ENCODE measurements at regions not wholly inside any gene's neighbourhood (a gene's known extent, or its start where the extent isn't known, plus 50 kb on each side); places are given as distances from the start of the nearest gene placed in this dataset.

DNA sequence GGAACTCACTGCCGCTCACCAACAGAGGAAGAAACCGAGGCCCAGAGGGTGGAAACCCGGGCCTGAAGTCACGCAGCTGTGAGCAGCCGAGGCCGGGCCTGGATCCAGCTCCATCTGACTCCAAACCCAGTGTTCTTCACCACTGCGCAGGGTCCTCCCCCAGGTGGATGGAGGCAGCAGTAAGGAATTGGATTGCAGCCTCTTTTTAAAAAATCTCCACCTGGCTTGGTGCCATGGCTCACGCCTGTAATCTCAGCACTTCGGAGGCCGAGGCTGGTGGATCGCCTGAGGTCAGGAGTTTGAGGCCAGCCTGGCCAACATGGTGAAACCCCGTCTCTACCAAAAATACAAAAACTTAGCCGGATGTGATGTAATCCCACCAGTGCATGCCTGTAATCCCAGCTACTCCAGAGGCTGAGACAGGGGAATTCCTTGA, 177.2 kb downstream of the FOXL1 start:
- intact Hi-C loops (cut with DNase I; ENCODE audit: low total_unique reads), result loop anchor here (5.0 kb wide), 1 partner anchor 178 kb away; the partner anchor contains the start of gene FOXL1
- Histone ChIP-seq H3K9me3 (no peaks in the 10 kb centered on the region), H3K4me1 (peaks cover 6 to 43% (median 24%) of the 10 kb centered on the region in 4 donors), H3K4me3 (no peak overlapping the region), H3K27me3 (no peaks in the 10 kb centered on the region), H3K36me3 (no peaks in the 10 kb centered on the region), H3K27ac (peak overlapping the region; percentile 4 to 55)
- TF ChIP-seq, protein P1, sequence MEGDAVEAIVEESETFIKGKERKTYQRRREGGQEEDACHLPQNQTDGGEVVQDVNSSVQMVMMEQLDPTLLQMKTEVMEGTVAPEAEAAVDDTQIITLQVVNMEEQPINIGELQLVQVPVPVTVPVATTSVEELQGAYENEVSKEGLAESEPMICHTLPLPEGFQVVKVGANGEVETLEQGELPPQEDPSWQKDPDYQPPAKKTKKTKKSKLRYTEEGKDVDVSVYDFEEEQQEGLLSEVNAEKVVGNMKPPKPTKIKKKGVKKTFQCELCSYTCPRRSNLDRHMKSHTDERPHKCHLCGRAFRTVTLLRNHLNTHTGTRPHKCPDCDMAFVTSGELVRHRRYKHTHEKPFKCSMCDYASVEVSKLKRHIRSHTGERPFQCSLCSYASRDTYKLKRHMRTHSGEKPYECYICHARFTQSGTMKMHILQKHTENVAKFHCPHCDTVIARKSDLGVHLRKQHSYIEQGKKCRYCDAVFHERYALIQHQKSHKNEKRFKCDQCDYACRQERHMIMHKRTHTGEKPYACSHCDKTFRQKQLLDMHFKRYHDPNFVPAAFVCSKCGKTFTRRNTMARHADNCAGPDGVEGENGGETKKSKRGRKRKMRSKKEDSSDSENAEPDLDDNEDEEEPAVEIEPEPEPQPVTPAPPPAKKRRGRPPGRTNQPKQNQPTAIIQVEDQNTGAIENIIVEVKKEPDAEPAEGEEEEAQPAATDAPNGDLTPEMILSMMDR (IDR thresholded peaks at IDR 0.05), result no peak
- peak in 1 of 2 donors; percentile 66 for DNase-seq

DNA sequence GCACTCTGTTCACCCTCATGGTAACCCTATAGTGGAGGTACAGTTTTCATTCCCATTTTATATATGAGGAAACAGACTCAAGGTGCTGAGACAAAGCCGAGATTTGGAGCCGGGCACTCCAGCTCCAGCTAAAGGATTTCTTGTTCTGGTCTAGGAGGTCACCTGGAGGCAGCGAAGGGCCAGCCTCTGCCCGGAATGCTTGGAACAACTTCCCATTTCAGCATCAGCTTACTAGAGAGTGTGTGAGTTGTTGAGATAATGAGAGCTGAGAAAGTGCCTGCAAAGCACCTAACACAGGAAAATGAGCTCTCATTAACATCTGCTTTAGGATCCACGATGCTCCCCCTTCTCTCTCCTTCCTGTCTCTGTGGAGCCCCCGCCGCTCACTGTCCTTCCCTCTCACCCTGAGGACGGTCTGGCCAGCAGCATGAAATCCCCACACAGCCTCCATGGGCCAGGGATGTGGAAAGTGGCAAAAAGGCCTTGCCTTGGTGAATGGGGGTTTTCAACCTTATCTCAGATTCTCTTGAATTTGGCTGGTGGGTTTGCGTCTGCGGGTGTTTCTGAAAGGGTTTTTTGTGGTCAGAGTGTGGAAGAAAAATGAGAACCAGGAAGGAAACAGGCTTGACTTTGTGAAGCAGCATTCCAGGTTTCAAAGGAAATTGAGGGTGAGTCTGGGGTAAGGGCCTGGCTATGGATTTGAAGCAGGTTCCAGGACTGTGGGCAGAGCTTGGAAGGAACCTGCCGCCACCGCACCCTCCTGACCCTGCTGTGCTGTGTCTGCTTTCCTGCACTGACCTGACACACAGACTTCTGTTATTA, 178.7 kb downstream of the FOXL1 start:
- intact Hi-C loops (cut with DNase I; ENCODE audit: low total_unique reads), result loop anchor here (5.0 kb wide), 1 partner anchor 180 kb away; the partner anchor contains the start of gene FOXL1
- H3K27me3 ChIP-seq, result no peaks in the 10 kb centered on the region

DNA sequence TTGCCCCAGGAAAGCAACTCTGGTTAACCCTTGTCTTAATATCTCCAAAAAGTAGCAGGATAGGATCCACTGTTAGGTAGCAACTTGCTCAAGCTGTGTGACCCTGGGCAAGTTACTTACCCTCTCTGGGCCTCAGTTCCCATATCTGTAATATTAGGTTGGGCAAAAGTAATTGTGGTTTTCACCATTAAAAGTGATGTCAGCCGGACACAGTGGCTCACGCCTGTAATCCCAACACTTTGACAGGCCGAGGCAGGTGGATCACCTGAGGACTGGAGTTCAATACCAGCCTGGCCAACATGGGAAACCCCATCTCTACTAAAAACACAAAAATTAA, 179.3 kb downstream of the FOXL1 start:
- Histone ChIP-seq H3K4me1 (peaks cover 0 to 40% (median 15%) of the 10 kb centered on the region in 4 donors), H3K36me3 (no peaks in the 10 kb centered on the region), H3K27ac (no peak overlapping the region), H3K4me3 (no peak overlapping the region), H3K9me3 (no peaks in the 10 kb centered on the region), H3K27me3 (no peaks in the 10 kb centered on the region)
- TF ChIP-seq, protein P1 (IDR thresholded peaks at IDR 0.05), result no peak
- intact Hi-C loops (cut with DNase I; ENCODE audit: low total_unique reads), result loop anchor here (5.0 kb wide), 1 partner anchor 180 kb away; the partner anchor contains the start of gene FOXL1
- peak in 1 of 2 donors; percentile 25 for DNase-seq

More for the DNA sequence above, 178.7 kb downstream of the FOXL1 start:
- peak in 1 of 2 donors; percentile 34 for DNase-seq
- Histone ChIP-seq H3K9me3 (no peaks in the 10 kb centered on the region), H3K4me3 (no peak overlapping the region), H3K4me1 (peaks cover 0 to 45% (median 21%) of the 10 kb centered on the region in 4 donors), H3K36me3 (no peaks in the 10 kb centered on the region), H3K27ac (no peak overlapping the region)
- TF ChIP-seq, protein P1 (IDR thresholded peaks at IDR 0.05), result no peak

DNA sequence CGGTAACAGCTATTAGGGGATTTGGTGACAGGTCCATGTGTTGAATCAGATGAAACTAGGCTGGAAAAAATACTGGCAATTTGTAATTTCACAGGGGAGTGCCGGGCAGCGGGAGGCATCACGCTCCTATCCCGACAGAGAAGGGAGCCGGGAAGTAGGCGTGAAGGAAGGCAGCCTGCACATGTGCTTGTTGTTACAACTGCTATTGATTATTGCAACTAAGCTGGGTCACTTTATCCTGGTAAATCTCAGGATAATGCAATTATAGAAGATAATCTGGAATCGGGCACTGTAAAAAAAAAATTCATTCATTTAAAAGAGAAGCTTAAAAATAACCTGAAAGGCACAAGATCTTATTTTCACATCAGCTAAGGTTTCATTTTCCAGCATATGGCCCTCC, 180.6 kb downstream of the FOXL1 start:
- H3K4me1 ChIP-seq, result peaks cover 0 to 36% (median 13%) of the 10 kb centered on the region in 4 donors
- no peak overlapping the region for H3K4me3 ChIP-seq
- TF ChIP-seq, protein P1 (IDR thresholded peaks at IDR 0.05), result no peak
- H3K27ac ChIP-seq, result no peak overlapping the region
- H3K9me3 ChIP-seq, result no peaks in the 10 kb centered on the region
- intact Hi-C loops (cut with DNase I; ENCODE audit: low total_unique reads), result loop anchor here (5.0 kb wide), 1 partner anchor 182 kb away; the partner anchor contains the start of gene FOXL1
- H3K36me3 ChIP-seq, result no peaks in the 10 kb centered on the region
- no peaks in the 10 kb centered on the region for H3K27me3 ChIP-seq
- DNase-seq, result peak in 1 of 2 donors; percentile 13

DNA sequence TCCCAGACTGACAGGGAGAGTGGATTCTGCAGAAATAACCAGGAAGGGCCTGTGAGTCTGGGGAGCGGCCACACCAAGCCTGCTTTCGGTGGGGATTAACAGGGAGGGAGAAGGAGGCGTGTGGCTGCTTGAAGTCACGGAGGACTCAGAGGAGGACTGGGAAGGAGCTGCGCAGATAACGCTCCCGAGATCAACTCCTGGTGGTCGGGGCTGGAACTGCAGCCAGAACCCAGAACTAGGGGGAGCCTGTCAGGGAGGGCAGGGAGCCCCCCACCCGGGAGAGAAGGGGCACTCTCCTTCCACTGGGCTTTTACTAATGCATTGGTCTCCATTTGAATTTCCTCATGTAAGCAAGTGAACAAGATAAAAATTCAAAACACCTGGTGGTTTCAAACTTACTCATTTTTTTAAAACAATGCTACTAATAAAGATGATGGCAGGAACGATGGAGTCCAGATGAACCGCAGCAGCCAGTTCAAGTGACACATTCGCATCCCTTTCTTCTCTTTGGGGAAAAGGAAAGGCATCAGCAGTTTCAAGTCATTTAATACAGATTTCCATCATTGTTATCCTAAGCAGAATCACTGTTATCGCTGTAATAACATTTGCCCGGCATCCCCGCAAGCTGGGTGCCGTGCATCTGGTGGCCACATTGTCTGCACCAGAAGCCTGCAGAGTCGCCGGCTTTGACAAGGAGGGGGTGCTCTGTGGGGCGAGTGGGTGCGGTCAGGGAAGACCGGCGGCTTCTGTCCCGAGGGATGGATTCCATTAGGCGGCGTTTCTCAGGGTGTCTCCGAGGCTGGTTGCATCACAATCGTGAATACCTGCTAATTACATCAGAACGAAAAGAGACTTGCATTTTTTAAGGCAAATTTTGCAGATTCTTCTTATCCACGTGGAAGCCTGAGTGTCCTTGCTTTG, 183.0 kb downstream of the FOXL1 start:
- peak overlapping the region; percentile 27 to 31 for H3K4me3 ChIP-seq
- peaks cover 0 to 25% (median 9%) of the 10 kb centered on the region in 4 donors for H3K4me1 ChIP-seq
- H3K27me3 ChIP-seq, result no peaks in the 10 kb centered on the region
- peak; percentile 58 to 87 for DNase-seq
- intact Hi-C loops (cut with DNase I; ENCODE audit: low total_unique reads), result loop anchor here (5.0 kb wide), 1 partner anchor 301 kb away; no protein-coding TSS in a partner anchor
- TF ChIP-seq, protein P1 (IDR thresholded peaks at IDR 0.05), result peak; percentile 85 to 87
- no peaks in the 10 kb centered on the region for H3K36me3 ChIP-seq
- no peaks in the 10 kb centered on the region for H3K9me3 ChIP-seq
- H3K27ac ChIP-seq, result no peak overlapping the region
